Upper lobe of left lung (tissue), 4 donors: ENCODE measurements at regions not wholly inside any gene's neighbourhood (a gene's known extent, or its start where the extent isn't known, plus 50 kb on each side); places are given as distances from the start of the nearest gene placed in this dataset.

Source experiments
- CTCF ChIP-seq, 6 experiments: fragments of 450-650 bp in 4 of 6; fragments of 200-600 bp in 2 of 6; sonication (generic) in 2 of 6; IDR thresholded peaks; one replicate each; pipeline ENCODE4 v1.5.1; 2016 to 2019; ENCODE audit warnings: antibody characterized with exemption in 6 of 6
- POLR2A ChIP-seq, 4 donors: fragments of 450-650 bp; IDR thresholded peaks; one replicate each; pipeline ENCODE4 v1.5.1; 2016 to 2017; ENCODE audit warnings: antibody characterized with exemption in 4 of 4, mild to moderate bottlenecking in 2 of 4
- POLR2AphosphoS5 ChIP-seq, 2 donors: sonication (generic); formaldehyde crosslinking; IDR thresholded peaks; one replicate each; pipeline ENCODE4 v1.5.1; 2017; ENCODE audit warnings: antibody characterized with exemption in 2 of 2

GRCh38 chr4:67291644-67292043, 253.7 kb downstream of the CENPC start:
- TF ChIP-seq CTCF (IDR thresholded peaks at IDR 0.05): no peak
- no peak for TF ChIP-seq POLR2AphosphoS5 (IDR thresholded peaks at IDR 0.05)
- TF ChIP-seq POLR2A (IDR thresholded peaks at IDR 0.05): no peak
